ENCODE measurements at regions not wholly inside any gene's neighbourhood (a gene's known extent, or its start where the extent isn't known, plus 50 kb on each side); places are given as distances from the start of the nearest gene placed in this dataset.

GRCh38 chr22:49629586-49630447 lies 197.9 kb downstream of the BRD1 start:
- peaks cover 5 to 47% of the 10 kb centered on the region in 2 donors for H3K4me1 ChIP-seq (ENCODE audit: control insufficient read depth in 2 of 2, insufficient read depth in 1 of 2, low read depth in 1 of 2, low read length in 2 of 2)
- H2BK120ac ChIP-seq (ENCODE audit: low read depth, low read length): no peak overlapping the region
- peak; percentile 18 for DNase-seq (ENCODE audit: low spot score)
- WGBS, 2 donors (ENCODE audit: extremely low coverage in 2 of 2, insufficient read length in 2 of 2, insufficient replicate concordance in 1 of 2): no CpG with 5 or more reads among the region's 16 CpGs
- peak overlapping the region; percentile 94 for H2BK12ac ChIP-seq (ENCODE audit: low read length)
- H3K14ac ChIP-seq (ENCODE audit: low read length): no peak overlapping the region
- peak overlapping the region; percentile 67 for H4K8ac ChIP-seq (ENCODE audit: low read depth, low read length)
- no peak overlapping the region for H3K4me3 ChIP-seq (ENCODE audit: low read length in 2 of 2)
- peak overlapping the region; percentile 94 for H3K18ac ChIP-seq (ENCODE audit: low read length)
- no peak overlapping the region for H2AFZ ChIP-seq (ENCODE audit: low read length)
- peak overlapping the region; percentile 24 for H2AK5ac ChIP-seq (ENCODE audit: low read depth, low read length)
- no peaks in the 10 kb centered on the region for H3K9me3 ChIP-seq (replicated peaks in 1 of 2; ENCODE audit: control insufficient read depth in 2 of 2, insufficient read depth in 1 of 2, low read depth in 1 of 2, low read length in 2 of 2)
- H2BK15ac ChIP-seq (ENCODE audit: low read length): peak overlapping the region; percentile 82
- no peak overlapping the region for H3K9ac ChIP-seq (ENCODE audit: low read depth, low read length, poor library complexity)
- H3K27me3 ChIP-seq (ENCODE audit: control insufficient read depth in 3 of 3, insufficient read depth in 3 of 3, low read depth in 1 of 3, low read length in 3 of 3): peaks cover 0 to 36% (median 2%) of the 10 kb centered on the region in 3 experiments
- no peak overlapping the region for H4K91ac ChIP-seq (ENCODE audit: low read depth, low read length, poor library complexity)
- H3K36me3 ChIP-seq (replicated peaks in 1 of 2; ENCODE audit: control insufficient read depth in 2 of 2, insufficient read depth in 2 of 2, low read length in 2 of 2): no peaks in the 10 kb centered on the region
- no peak overlapping the region for H3K4ac ChIP-seq (ENCODE audit: low read length)
- no peak overlapping the region for H3K27ac ChIP-seq (replicated peaks; ENCODE audit: low read length)
- H3K4me2 ChIP-seq (ENCODE audit: insufficient read depth, low read length, poor library complexity, severe bottlenecking): no peak overlapping the region
- H2BK5ac ChIP-seq (ENCODE audit: low read length): no peak overlapping the region
- H3K23ac ChIP-seq (ENCODE audit: low read depth, low read length, poor library complexity): peak overlapping the region; percentile 38
- no peaks in the 10 kb centered on the region for H3K79me1 ChIP-seq (ENCODE audit: low read depth, low read length)

DNA sequence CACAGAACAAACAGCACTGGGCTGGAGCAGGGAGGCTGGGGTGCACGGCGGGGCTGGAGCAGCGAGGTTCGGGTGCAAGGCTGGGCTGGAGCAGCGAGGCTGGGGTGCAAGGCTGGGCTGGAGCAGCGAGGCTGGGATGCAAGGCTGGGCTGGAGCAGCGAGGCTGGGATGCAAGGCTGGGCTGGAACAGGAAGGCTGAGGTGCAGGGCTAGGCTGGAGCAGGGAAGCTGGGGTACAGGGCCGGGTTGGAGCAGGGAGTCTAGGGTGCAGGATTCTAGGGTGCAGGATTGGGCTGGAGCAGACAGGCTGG lies 198.5 kb downstream of the BRD1 start:
- Histone ChIP-seq H3K4me1 (ENCODE audit: control insufficient read depth in 2 of 2, insufficient read depth in 1 of 2, low read depth in 1 of 2, low read length in 2 of 2) (peaks cover 5 to 47% of the 10 kb centered on the region in 2 donors), H4K91ac (ENCODE audit: low read depth, low read length, poor library complexity) (no peak overlapping the region), H2AFZ (ENCODE audit: low read length) (no peak overlapping the region), H2BK12ac (ENCODE audit: low read length) (peak overlapping the region; percentile 94), H3K9ac (ENCODE audit: low read depth, low read length, poor library complexity) (peak overlapping the region; percentile 88), H3K23ac (ENCODE audit: low read depth, low read length, poor library complexity) (peak overlapping the region; percentile 38), H3K4me2 (ENCODE audit: insufficient read depth, low read length, poor library complexity, severe bottlenecking) (no peak overlapping the region), H2BK15ac (ENCODE audit: low read length) (peak overlapping the region; percentile 63), H3K9me3 (replicated peaks in 1 of 2; ENCODE audit: control insufficient read depth in 2 of 2, insufficient read depth in 1 of 2, low read depth in 1 of 2, low read length in 2 of 2) (no peaks in the 10 kb centered on the region), H3K18ac (ENCODE audit: low read length) (peak overlapping the region; percentile 94), H3K27ac (replicated peaks; ENCODE audit: low read length) (peak overlapping the region; percentile 9), H3K4me3 (ENCODE audit: low read length in 2 of 2) (peak overlapping the region in 1 of 2 donors; percentile 49), H2BK120ac (ENCODE audit: low read depth, low read length) (no peak overlapping the region), H3K14ac (ENCODE audit: low read length) (no peak overlapping the region), H3K36me3 (replicated peaks in 1 of 2; ENCODE audit: control insufficient read depth in 2 of 2, insufficient read depth in 2 of 2, low read length in 2 of 2) (no peaks in the 10 kb centered on the region), H4K8ac (ENCODE audit: low read depth, low read length) (peak overlapping the region; percentile 67), H3K4ac (ENCODE audit: low read length) (peak overlapping the region; percentile 19), H3K27me3 (ENCODE audit: control insufficient read depth in 3 of 3, insufficient read depth in 3 of 3, low read depth in 1 of 3, low read length in 3 of 3) (peaks cover 0 to 36% (median 2%) of the 10 kb centered on the region in 3 experiments), H3K79me1 (ENCODE audit: low read depth, low read length) (no peaks in the 10 kb centered on the region), H2AK5ac (ENCODE audit: low read depth, low read length) (peak overlapping the region; percentile 18), H2BK5ac (ENCODE audit: low read length) (no peak overlapping the region)
- WGBS, 2 donors (ENCODE audit: extremely low coverage in 2 of 2, insufficient read length in 2 of 2, insufficient replicate concordance in 1 of 2): no CpG with 5 or more reads among the region's 8 CpGs
- peak; percentile 12 for DNase-seq (ENCODE audit: low spot score)

DNA sequence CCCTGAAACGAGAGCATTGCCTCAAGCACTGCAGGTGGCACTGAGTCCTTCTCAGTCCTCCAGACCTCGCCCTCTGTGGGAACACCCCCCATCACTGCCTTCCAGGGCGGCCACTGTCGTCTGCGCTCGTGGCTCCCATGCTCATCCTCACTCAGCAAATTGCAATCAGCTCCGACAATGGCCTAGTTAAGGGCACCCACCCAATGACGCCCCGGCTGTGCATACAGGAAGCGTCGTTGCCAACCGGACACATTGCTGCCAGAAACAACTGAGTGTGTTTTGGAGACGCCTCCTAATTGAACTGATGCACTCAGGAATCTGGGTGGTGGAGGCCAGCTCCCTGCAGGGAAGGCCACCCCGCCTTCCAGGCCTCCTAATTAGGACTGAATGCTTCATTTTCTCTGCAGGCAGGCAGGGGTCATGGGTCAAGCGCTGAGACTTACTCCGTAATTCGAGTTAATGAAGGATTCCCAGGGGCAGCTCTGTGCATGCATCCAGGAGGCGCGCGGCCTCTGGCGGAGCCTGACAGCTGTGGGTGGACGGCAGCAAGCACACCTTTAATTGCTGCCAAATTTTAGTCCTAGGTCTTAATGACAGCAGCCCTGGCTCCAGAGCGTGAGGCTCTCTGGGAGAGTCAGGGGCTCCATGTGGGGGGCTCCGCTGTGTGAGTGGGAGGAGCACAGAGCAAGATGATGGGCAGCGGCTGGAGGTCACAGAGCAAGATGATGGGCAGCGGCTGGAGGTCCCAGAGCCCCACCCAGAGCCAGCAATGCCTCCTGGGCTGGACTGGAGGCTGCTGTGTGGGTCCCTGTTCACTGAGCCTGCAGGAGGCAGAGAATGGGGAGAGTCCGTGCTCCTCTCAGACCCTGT lies 199.0 kb downstream of the BRD1 start:
- H3K36me3 ChIP-seq (replicated peaks in 1 of 2; ENCODE audit: control insufficient read depth in 2 of 2, insufficient read depth in 2 of 2, low read length in 2 of 2): no peaks in the 10 kb centered on the region
- H2AK5ac ChIP-seq (ENCODE audit: low read depth, low read length): peak overlapping the region; percentile 18
- peaks cover 0 to 36% (median 2%) of the 10 kb centered on the region in 3 experiments for H3K27me3 ChIP-seq (ENCODE audit: control insufficient read depth in 3 of 3, insufficient read depth in 3 of 3, low read depth in 1 of 3, low read length in 3 of 3)
- peak; percentile 96 for DNase-seq (ENCODE audit: low spot score)
- H4K8ac ChIP-seq (ENCODE audit: low read depth, low read length): no peak overlapping the region
- H3K27ac ChIP-seq (replicated peaks; ENCODE audit: low read length): peak overlapping the region; percentile 67
- H2AFZ ChIP-seq (ENCODE audit: low read length): no peak overlapping the region
- no peak overlapping the region for H3K4me3 ChIP-seq (ENCODE audit: low read length in 2 of 2)
- peak overlapping the region; percentile 47 for H3K4me2 ChIP-seq (ENCODE audit: insufficient read depth, low read length, poor library complexity, severe bottlenecking)
- peaks cover 5 to 47% of the 10 kb centered on the region in 2 donors for H3K4me1 ChIP-seq (ENCODE audit: control insufficient read depth in 2 of 2, insufficient read depth in 1 of 2, low read depth in 1 of 2, low read length in 2 of 2)
- H2BK120ac ChIP-seq (ENCODE audit: low read depth, low read length): no peak overlapping the region
- H2BK12ac ChIP-seq (ENCODE audit: low read length): peak overlapping the region; percentile 94
- peak overlapping the region; percentile 17 for H3K14ac ChIP-seq (ENCODE audit: low read length)
- H3K18ac ChIP-seq (ENCODE audit: low read length): peak overlapping the region; percentile 94
- H3K79me1 ChIP-seq (ENCODE audit: low read depth, low read length): no peaks in the 10 kb centered on the region
- no peak overlapping the region for H2BK5ac ChIP-seq (ENCODE audit: low read length)
- H3K9ac ChIP-seq (ENCODE audit: low read depth, low read length, poor library complexity): peak overlapping the region; percentile 88
- peak overlapping the region; percentile 63 for H2BK15ac ChIP-seq (ENCODE audit: low read length)
- no peak overlapping the region for H4K91ac ChIP-seq (ENCODE audit: low read depth, low read length, poor library complexity)
- peak overlapping the region; percentile 19 for H3K4ac ChIP-seq (ENCODE audit: low read length)
- no peaks in the 10 kb centered on the region for H3K9me3 ChIP-seq (replicated peaks in 1 of 2; ENCODE audit: control insufficient read depth in 2 of 2, insufficient read depth in 1 of 2, low read depth in 1 of 2, low read length in 2 of 2)
- H3K23ac ChIP-seq (ENCODE audit: low read depth, low read length, poor library complexity): peak overlapping the region; percentile 38
- no CpG with 5 or more reads among the region's 27 CpGs for WGBS, 2 donors (ENCODE audit: extremely low coverage in 2 of 2, insufficient read length in 2 of 2, insufficient replicate concordance in 1 of 2)
